ENCODE measurements at regions not wholly inside any gene's neighbourhood (a gene's known extent, or its start where the extent isn't known, plus 50 kb on each side); places are given as distances from the start of the nearest gene placed in this dataset.

- ATAC-seq (no peak), DNase-seq (no peak)
- H3K4me1 ChIP-seq, result peaks cover 5% of the 10 kb centered on the region
- no peaks in the 10 kb centered on the region for H3K27me3 ChIP-seq (ENCODE audit: low read depth)
- H3K4me3 ChIP-seq, result no peak overlapping the region
- H3K36me3 ChIP-seq, result no peaks in the 10 kb centered on the region
- intact Hi-C loops (cut with DNase I), result no loop called here
- TF ChIP-seq CTCF (IDR thresholded peaks at IDR 0.05), result no peak
- no peaks in the 10 kb centered on the region for H3K9me3 ChIP-seq
- no peak overlapping the region for H3K27ac ChIP-seq
Observed at GRCh38 chr14:101115652-101116051, 212.1 kb upstream of the RTL1 start.

GRCh38 chr14:101116065-101116464 is 212.5 kb upstream of the RTL1 start:
- TF ChIP-seq CTCF (IDR thresholded peaks at IDR 0.05), result no peak
- ATAC-seq (no peak), DNase-seq (no peak)
- no peak overlapping the region for H3K27ac ChIP-seq
- intact Hi-C loops (cut with DNase I), result no loop called here
- no peaks in the 10 kb centered on the region for H3K9me3 ChIP-seq
- no peak overlapping the region for H3K4me3 ChIP-seq
- no peaks in the 10 kb centered on the region for H3K27me3 ChIP-seq (ENCODE audit: low read depth)
- peaks cover 5% of the 10 kb centered on the region for H3K4me1 ChIP-seq
- H3K36me3 ChIP-seq, result no peaks in the 10 kb centered on the region

GRCh38 chr14:101116486-101117130 is 213.1 kb upstream of the RTL1 start:
- H3K9me3 ChIP-seq, result no peaks in the 10 kb centered on the region
- H3K4me1 ChIP-seq, result peaks cover 5% of the 10 kb centered on the region
- no peak overlapping the region for H3K4me3 ChIP-seq
- ATAC-seq (no peak), DNase-seq (no peak)
- no peak for TF ChIP-seq CTCF (IDR thresholded peaks at IDR 0.05)
- intact Hi-C loops (cut with DNase I), result no loop called here
- H3K27ac ChIP-seq, result no peak overlapping the region
- H3K36me3 ChIP-seq, result no peaks in the 10 kb centered on the region
- no peaks in the 10 kb centered on the region for H3K27me3 ChIP-seq (ENCODE audit: low read depth)

GRCh38 chr14:101117543-101117942 is 214.0 kb upstream of the RTL1 start:
- ATAC-seq (no peak), DNase-seq (no peak)
- Histone ChIP-seq H3K27me3 (ENCODE audit: low read depth) (no peaks in the 10 kb centered on the region), H3K9me3 (no peaks in the 10 kb centered on the region), H3K4me1 (peaks cover 5% of the 10 kb centered on the region), H3K27ac (no peak overlapping the region), H3K4me3 (no peak overlapping the region), H3K36me3 (no peaks in the 10 kb centered on the region)
- TF ChIP-seq CTCF (IDR thresholded peaks at IDR 0.05), result no peak
- intact Hi-C loops (cut with DNase I), result no loop called here

- DNase-seq, result no peak
- Histone ChIP-seq H3K27me3 (ENCODE audit: low read depth) (no peaks in the 10 kb centered on the region), H3K9me3 (no peaks in the 10 kb centered on the region), H3K4me1 (peaks cover 5% of the 10 kb centered on the region), H3K27ac (no peak overlapping the region), H3K36me3 (no peaks in the 10 kb centered on the region), H3K4me3 (no peak overlapping the region)
- TF ChIP-seq CTCF (IDR thresholded peaks at IDR 0.05), result no peak
- ATAC-seq, result no peak
- intact Hi-C loops (cut with DNase I), result no loop called here
Observed at GRCh38 chr14:101118233-101118632, 214.7 kb upstream of the RTL1 start.

All from lower lobe of right lung (tissue), 2 donors.